NCI-H748 (cell line): ENCODE measurements at regions not wholly inside any gene's neighbourhood (a gene's known extent, or its start where the extent isn't known, plus 50 kb on each side); places are given as distances from the start of the nearest gene placed in this dataset.
A peak's percentile ranks its signal among the peaks of the same experiment; 100 is the strongest.

Source experiments
- DNase-seq: peaks from one replicate; lab custom pipeline; 2025; ENCODE audit not compliant: unreplicated experiment; lab: John Stamatoyannopoulos, UW

GRCh38 chr1:63112155-63112900 is 210.0 kb upstream of the FOXD3 start:
- no peak for DNase-seq

DNA sequence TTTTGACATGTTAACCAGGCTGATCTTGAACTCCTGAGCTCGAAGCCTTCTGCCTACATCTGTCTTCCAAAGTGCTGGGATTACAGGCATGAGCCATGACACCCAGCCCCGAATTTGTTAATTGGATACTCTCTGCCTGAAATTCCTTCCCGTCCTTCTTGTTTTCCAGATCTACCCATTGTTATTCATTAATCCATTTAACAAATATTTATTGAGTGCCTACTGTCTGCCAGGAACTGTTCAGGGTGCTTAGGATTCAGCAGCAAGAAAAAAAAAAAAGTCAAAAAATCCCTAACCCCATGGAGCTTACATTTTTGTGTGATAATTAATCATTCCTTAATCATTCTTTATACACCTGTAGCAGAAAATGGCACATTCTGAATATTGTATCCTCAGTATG is 206.8 kb upstream of the FOXD3 start:
- DNase-seq = no peak

DNA sequence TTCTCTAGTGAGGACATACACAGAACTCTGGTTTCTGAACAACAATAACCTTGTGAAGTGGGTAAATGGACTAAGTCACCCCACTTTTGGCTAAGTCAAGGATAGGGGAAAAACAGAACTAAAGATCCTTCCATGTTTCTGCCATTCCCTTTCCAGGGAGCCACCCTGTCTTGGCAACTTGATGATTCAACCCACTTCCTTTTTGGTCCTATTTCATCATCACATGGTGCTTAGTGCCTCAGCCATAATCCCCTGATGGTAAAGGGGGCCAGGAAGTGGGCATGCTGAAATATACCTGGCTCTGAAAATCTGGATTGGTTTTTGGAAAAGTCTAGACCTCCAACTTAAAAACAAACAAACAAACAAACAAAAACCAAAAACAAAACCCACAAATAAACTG is 206.4 kb upstream of the FOXD3 start:
- DNase-seq = no peak

- DNase-seq = no peak
Measured at GRCh38 chr1:63119575-63120155, 202.7 kb upstream of the FOXD3 start.

DNA sequence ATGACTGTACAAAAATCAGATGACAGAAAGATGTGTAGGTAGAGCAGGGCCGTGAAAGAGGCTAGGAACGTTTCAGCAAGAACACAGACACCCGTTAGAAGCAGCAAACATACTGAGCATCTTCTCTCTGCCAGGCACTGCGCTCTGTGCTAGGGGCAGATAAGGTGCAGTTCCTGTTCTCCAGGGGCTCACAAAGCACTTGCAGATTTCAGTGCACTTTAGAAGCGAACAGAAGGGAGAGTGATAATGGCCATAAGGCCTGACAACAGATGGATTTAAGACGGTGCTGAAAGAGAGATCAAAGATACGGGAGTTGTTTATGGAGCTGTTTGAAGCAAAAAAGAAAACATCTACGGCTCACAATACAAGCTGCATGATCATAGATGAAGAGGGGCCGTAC is 200.3 kb upstream of the FOXD3 start:
- DNase-seq = no peak

- DNase-seq = no peak
Measured at GRCh38 chr1:63124666-63125191, 197.6 kb upstream of the FOXD3 start.

GRCh38 chr1:63126104-63126503 is 196.3 kb upstream of the FOXD3 start:
- no peak for DNase-seq

DNA sequence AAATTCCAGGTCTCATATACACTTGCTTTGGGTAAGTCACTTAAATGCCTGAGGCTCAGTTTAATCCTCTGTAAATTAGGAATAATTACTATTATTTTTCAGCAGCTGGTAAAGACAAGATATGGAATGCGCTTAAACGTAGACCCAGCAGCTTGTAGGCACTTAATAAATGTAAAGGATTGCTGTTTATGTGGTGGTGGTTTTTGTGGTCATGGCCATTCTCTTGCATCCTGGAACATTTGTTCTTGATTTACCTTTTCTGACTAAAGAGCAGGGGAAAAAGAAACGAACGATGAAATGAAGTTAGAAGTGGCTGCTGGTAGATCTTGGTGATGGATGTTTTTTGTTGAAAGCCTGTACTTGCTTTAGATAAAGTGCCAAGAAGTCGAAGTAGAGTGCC is 195.0 kb upstream of the FOXD3 start:
- no peak for DNase-seq

DNA sequence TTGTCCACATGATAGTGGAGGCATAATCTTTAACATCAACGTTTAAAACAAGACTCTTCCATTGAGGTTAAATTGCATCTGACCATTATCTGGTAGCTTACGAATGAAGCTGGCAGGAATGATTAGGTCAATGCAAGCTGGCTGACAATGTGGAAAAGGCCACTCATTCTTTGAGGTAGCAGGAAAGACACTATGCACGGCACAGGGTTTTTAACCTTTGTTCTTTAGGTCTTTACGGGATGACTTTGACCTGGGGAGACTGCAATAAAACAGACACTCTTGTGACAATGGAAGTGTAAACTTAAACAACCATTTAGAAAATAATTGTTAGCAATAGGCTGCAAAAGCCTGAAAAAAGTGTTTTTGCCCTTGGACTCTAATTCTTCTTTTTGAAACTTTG is 193.8 kb upstream of the FOXD3 start:
- no peak for DNase-seq

DNA sequence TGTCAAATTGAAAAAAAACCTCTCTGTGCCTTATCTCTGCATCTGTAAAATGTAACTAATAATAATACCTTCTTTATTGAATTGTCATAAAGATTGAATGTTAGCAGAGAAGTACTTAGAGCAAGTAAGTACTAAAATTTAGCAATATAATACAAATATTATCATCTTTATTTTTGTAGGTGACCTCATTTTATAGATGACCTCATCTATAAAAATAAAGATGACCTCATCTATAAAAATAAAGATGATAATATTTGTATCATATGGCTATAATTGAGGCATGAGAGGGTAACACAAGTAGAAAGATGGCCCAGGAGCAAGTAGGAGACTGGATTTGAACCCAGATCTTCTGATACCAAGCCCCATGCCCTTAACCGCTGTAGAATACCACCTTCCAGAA is 193.2 kb upstream of the FOXD3 start:
- no peak for DNase-seq

DNA sequence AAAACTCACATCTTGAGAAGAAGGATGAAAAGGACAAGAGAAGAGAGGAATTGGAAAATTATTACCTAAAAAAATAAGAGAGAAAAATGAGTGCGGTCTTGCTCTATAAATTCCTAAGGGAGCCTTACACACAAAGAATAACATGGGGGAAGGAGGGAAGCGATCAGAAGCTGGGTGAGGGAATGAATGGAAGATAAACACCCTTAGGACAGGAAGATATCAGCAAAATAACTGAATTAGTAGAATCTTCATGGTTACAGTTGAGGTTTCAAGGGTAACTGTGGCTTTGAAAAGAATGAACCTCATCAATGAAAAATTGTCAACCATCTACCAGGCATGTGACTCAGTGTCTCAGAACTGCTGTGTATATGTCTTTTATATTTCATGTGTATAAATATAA is 192.5 kb upstream of the FOXD3 start:
- DNase-seq = no peak

DNA sequence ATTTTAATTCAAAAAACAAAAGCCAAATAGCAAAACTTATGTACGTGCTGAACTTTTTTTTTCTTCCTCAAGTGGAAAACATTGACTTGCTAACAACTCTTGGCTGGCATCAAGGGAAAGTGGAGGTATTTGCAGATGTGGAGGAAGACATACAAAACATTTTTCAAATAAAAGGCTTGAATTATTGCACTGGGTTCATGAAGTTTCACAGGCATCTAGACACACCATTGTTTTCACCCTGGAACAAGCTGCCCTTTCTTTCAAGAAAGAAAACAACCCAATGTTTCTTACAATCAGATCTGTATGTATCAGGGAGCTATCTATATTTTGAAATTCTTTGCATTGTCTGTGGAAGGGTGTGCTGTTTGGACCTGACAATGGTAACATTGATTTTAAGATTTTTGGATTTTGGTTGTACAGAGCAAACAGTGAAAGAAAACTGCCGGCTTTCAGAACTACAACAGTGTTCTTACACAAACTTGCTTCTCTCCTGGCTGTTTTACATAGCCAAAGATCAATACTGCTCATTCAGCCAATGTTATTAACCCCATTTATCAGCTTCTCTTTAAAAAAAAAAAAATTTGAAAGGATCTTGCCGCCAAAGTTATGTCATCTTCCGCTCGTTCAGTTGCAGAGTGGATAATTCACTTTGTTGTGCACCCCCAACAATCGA is 187.7 kb upstream of the FOXD3 start:
- DNase-seq = no peak

- DNase-seq = no peak
Measured at GRCh38 chr1:63135174-63135512, 187.2 kb upstream of the FOXD3 start.

DNA sequence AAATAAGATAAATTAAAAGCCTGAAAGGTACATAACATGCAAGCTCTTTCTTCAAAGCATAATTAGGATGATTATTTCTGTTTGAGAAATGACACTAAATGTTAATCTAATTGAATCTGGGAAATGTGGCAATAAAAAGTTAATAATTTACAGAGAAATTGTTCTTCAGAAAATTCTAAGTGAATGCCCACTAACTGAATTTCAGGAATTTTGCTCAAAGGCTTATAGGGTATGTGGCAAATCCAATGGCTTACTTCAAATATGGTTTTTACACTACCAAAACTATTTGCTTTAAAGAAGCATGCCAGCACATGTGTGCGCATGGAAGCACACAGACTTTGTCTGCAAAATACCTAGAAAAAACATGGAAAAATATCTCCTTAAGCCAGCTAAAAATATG is 186.6 kb upstream of the FOXD3 start:
- DNase-seq = no peak

- DNase-seq = no peak
Measured at GRCh38 chr1:63142001-63142400, 180.4 kb upstream of the FOXD3 start.

GRCh38 chr1:63143482-63143881 is 178.9 kb upstream of the FOXD3 start:
- no peak for DNase-seq

GRCh38 chr1:63147783-63148182 is 174.6 kb upstream of the FOXD3 start:
- no peak for DNase-seq

DNA sequence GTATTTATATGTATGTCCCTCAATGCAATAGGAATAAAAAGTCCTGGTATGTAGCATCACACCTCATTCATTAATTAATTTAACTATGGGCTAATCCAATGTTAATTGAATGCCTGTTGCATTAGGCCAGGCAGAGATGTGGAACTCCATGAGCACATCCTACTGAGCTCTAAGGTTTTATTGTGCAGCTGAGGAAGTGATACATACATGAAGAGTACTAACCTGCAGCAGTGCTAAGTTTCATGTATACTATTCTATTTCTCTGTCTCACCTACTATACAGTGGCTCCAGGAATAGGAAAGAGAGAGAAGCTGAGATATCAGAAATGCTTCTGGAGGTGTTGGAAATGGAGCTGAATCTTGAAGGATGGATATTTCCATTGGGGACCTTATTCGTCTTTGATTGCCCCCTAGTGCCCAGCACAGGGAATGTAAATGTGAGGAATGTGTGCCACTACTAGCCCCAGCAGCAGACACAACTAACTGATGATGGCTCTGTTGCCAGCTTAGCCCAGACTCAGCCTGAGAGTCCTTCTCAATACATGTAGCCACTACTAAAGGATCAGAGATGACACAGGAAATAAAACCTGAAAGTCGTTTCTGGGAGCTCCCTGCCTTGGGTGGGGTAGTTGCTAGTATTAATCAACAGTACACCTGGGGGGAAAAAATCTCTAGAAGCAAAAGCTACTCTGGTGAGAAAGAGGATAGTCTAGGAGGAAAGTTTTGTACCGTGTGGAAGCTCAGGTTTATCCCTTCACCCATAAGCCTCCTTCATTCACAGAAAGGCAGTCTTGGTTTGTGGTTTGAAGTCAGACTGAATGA is 173.3 kb upstream of the FOXD3 start:
- DNase-seq = peak; percentile 37

GRCh38 chr1:63152572-63152971 is 169.8 kb upstream of the FOXD3 start:
- DNase-seq = no peak

- no peak for DNase-seq
Measured at GRCh38 chr1:63155437-63155836, 166.9 kb upstream of the FOXD3 start.

DNA sequence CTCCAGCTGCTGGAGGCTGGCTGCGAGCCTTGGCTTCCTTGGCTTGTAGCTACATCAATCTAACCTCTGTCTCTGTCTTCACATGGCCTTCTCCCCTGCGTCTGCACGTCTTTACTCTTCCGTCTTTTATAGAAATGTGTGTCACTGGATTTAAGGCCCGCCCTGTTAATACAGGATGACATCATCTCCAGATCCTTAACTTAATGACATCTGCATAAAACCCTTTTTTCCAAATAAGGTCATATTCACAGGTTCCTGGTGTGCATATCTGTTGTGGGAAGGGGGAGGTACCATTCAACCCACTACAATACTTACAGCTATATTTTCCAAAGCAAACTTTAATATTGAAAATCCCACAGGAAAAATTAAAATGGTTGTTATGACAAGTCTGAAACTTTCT is 165.3 kb upstream of the FOXD3 start:
- no peak for DNase-seq

DNA sequence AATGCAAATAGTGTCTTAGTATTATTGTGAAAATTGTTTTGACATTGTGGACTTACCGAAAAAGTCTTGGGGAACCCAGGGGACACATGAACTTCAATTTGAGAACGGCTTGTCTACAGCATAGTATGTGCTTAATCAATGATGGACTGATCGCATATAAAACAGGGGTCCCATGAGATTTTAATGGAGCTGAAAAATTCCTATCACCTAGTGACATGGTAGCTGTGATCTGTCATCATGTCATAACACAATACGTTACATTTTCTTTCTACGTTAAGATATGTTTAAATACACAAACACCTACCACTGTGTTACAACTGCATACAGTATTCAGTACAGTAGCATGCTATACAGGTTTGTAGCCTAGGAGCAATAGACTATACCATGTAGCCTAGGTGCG is 153.3 kb upstream of the FOXD3 start:
- DNase-seq = no peak
